H1 (cell line): ENCODE measurements at regions not wholly inside any gene's neighbourhood (a gene's known extent, or its start where the extent isn't known, plus 50 kb on each side); places are given as distances from the start of the nearest gene placed in this dataset.

Experiments used
- CTCF ChIA-PET: fragments of 300-600 bp; sonication (Branson Sonifier 250); formaldehyde crosslinking; loops from one replicate; lab custom pipeline; 2021; ENCODE audit not compliant: partially characterized antibody; lab: Charles Lee
- POLR2A ChIA-PET: fragments of 300-600 bp; sonication (Branson Sonifier 250); formaldehyde crosslinking; loops from one replicate; lab custom pipeline; 2021; ENCODE audit warnings: inconsistent platforms; ENCODE audit not compliant: partially characterized antibody; lab: Charles Lee
- DNase-seq, 2 experiments: peaks; one replicate each; pipeline versions ENCODE4 v3.0.0 to v3.0.0-alpha.2; 2010 to 2022; ENCODE audit warnings: low spot score in 2 of 2, low read depth in 1 of 2, mixed read lengths in 1 of 2
- FAIRE-seq: peaks from 2 replicates; lab custom pipeline; 2011; peaks lifted over from hg19 to GRCh38; lab: Jason Lieb, UNC
- H2AFZ ChIP-seq: 2 replicates; pipeline ENCODE4 v1.8.1; 2012; ENCODE audit warnings: low read length, inconsistent platforms
- H2AK5ac ChIP-seq: 2 replicates; pipeline ENCODE4 v1.6.1; 2013; ENCODE audit warnings: low read depth, low read length
- H2BK120ac ChIP-seq: replicated peaks from 2 replicates; pipeline ENCODE3; 2013; ENCODE audit warnings: low read depth, low read length, inconsistent platforms
- H2BK12ac ChIP-seq: 2 replicates; pipeline ENCODE4 v1.6.1; 2013; ENCODE audit warnings: low read depth, low read length
- H2BK15ac ChIP-seq: 2 replicates; pipeline ENCODE4 v1.6.1; 2013; ENCODE audit warnings: low read length
- H2BK20ac ChIP-seq: 2 replicates; pipeline ENCODE4 v1.6.1; 2013; ENCODE audit warnings: low read length
- H2BK5ac ChIP-seq: 2 replicates; pipeline ENCODE4 v1.6.1; 2013; ENCODE audit warnings: low read depth, low read length
- H3K14ac ChIP-seq: 2 replicates; pipeline ENCODE4 v1.6.1; 2013; ENCODE audit warnings: inconsistent platforms; ENCODE audit not compliant: insufficient read length
- H3K18ac ChIP-seq: 2 replicates; pipeline ENCODE4 v1.6.1; 2013; ENCODE audit warnings: low read length; ENCODE audit errors: extremely low read depth
- H3K23ac ChIP-seq: 2 replicates; pipeline ENCODE4 v1.6.1; 2013; ENCODE audit warnings: inconsistent platforms; ENCODE audit not compliant: insufficient read length
- H3K23me2 ChIP-seq: 2 replicates; pipeline ENCODE4 v1.6.1; 2013; ENCODE audit warnings: low read depth, low read length
- H3K27ac ChIP-seq: 2 replicates; pipeline ENCODE4 v1.6.1; 2011; ENCODE audit warnings: low read depth, low read length, inconsistent platforms
- H3K27me3 ChIP-seq, 4 experiments: replicated peaks in 1 of 4; 1 replicate in 1 of 4; 2 replicates in 3 of 4; pipeline versions ENCODE4 v1.6.1 to v1.8.1; 2011 to 2013; ENCODE audit warnings: low read length in 3 of 4, mild to moderate bottlenecking in 3 of 4, inconsistent platforms in 2 of 4, mixed read lengths in 2 of 4, moderate library complexity in 1 of 4; ENCODE audit not compliant: control insufficient read depth in 3 of 4, insufficient read depth in 3 of 4; ENCODE audit errors: extremely low read depth in 1 of 4
- H3K36me3 ChIP-seq, 4 experiments: 2 replicates each; pipeline versions ENCODE4 v1.6.1 to v1.8.1; 2011 to 2013; ENCODE audit warnings: mild to moderate bottlenecking in 4 of 4, low read length in 3 of 4, moderate library complexity in 2 of 4, control low read depth in 1 of 4, inconsistent platforms in 1 of 4; ENCODE audit not compliant: insufficient read depth in 4 of 4, control insufficient read depth in 2 of 4
- H3K4ac ChIP-seq: replicated peaks from 2 replicates; pipeline ENCODE3; 2013; ENCODE audit warnings: low read length, low read depth, mixed read lengths, inconsistent platforms; ENCODE audit not compliant: insufficient read length
- H3K4me1 ChIP-seq, 4 experiments: replicated peaks in 1 of 4; 1 replicate in 1 of 4; 2 replicates in 3 of 4; pipeline versions ENCODE4 v1.6.1 to v1.8.1; 2011 to 2013; ENCODE audit warnings: low read length in 3 of 4, inconsistent platforms in 2 of 4, mixed read lengths in 1 of 4; ENCODE audit not compliant: insufficient read depth in 4 of 4, control insufficient read depth in 3 of 4
- H3K4me2 ChIP-seq, 2 experiments: 2 replicates each; pipeline versions ENCODE4 v1.6.1 to v1.8.1; 2011 to 2013; ENCODE audit warnings: low read depth in 2 of 2, low read length in 2 of 2, control low read depth in 1 of 2, inconsistent platforms in 1 of 2, mild to moderate bottlenecking in 1 of 2; ENCODE audit not compliant: insufficient read depth in 1 of 2
- H3K4me3 ChIP-seq, 4 experiments: fragments of 200-600, 300-600 bp in 1 of 4; sonication (generic), shearing (Covaris generic), sonication (Bioruptor Twin) in 1 of 4; 2 replicates each; pipeline versions ENCODE4 v1.5.1 to v1.8.1; 2011 to 2016; ENCODE audit warnings: low read length in 4 of 4, low read depth in 3 of 4, control low read depth in 2 of 4, inconsistent platforms in 2 of 4, mild to moderate bottlenecking in 2 of 4, mixed read lengths in 1 of 4, moderate library complexity in 1 of 4; ENCODE audit not compliant: insufficient read depth in 2 of 4; ENCODE audit errors: extremely low read depth in 1 of 4
- H3K56ac ChIP-seq: replicated peaks from 2 replicates; pipeline ENCODE3; 2013; ENCODE audit warnings: low read depth, mild to moderate bottlenecking, mixed read lengths, low read length, inconsistent platforms; ENCODE audit not compliant: insufficient read length
- H3K79me1 ChIP-seq: 2 replicates; pipeline ENCODE4 v1.6.1; 2013; ENCODE audit warnings: low read depth, low read length, control low read depth
- H3K79me2 ChIP-seq, 2 experiments: 2 replicates each; pipeline versions ENCODE4 v1.6.1 to v1.8.1; 2012 to 2013; ENCODE audit warnings: low read length in 2 of 2, mild to moderate bottlenecking in 2 of 2, inconsistent platforms in 1 of 2; ENCODE audit not compliant: insufficient read depth in 2 of 2, control insufficient read depth in 1 of 2
- H3K9ac ChIP-seq, 4 experiments: replicated peaks in 1 of 4; 1 replicate in 1 of 4; 2 replicates in 3 of 4; pipeline versions ENCODE4 v1.6.1 to v1.8.1; 2011 to 2013; ENCODE audit warnings: low read depth in 3 of 4, low read length in 3 of 4, control low read depth in 2 of 4, mild to moderate bottlenecking in 2 of 4, moderate library complexity in 2 of 4, inconsistent platforms in 1 of 4; ENCODE audit errors: extremely low read depth in 1 of 4
- H3K9me3 ChIP-seq, 2 experiments: 2 replicates each; pipeline versions ENCODE4 v1.6.1 to v1.8.1; 2012 to 2013; ENCODE audit warnings: mild to moderate bottlenecking in 2 of 2, moderate library complexity in 2 of 2, control low read depth in 1 of 2, inconsistent platforms in 1 of 2, low read depth in 1 of 2, low read length in 1 of 2, mixed read lengths in 1 of 2; ENCODE audit not compliant: insufficient read depth in 2 of 2
- H4K20me1 ChIP-seq, 2 experiments: replicated peaks in 1 of 2; 2 replicates each; pipeline versions ENCODE3 to v1.8.1; 2011 to 2013; ENCODE audit warnings: inconsistent platforms in 2 of 2, low read length in 2 of 2, mild to moderate bottlenecking in 1 of 2; ENCODE audit not compliant: insufficient read depth in 2 of 2, control insufficient read depth in 1 of 2
- H4K5ac ChIP-seq: 2 replicates; pipeline ENCODE4 v1.6.1; 2013; ENCODE audit warnings: low read length, low read depth, mixed read lengths, inconsistent platforms; ENCODE audit not compliant: insufficient read length
- H4K8ac ChIP-seq: 2 replicates; pipeline ENCODE4 v1.8.0; 2013; ENCODE audit warnings: mild to moderate bottlenecking, moderate library complexity, low read length, inconsistent platforms; ENCODE audit not compliant: insufficient read depth; ENCODE audit errors: extremely low read depth
- H4K91ac ChIP-seq: replicated peaks from 2 replicates; pipeline ENCODE3; 2013; ENCODE audit warnings: low read length, mixed read lengths, inconsistent platforms; ENCODE audit not compliant: insufficient read length
- CBX5 ChIP-seq: fragments of 300-800, 300-1000 bp; sonication (generic); IDR thresholded peaks from 2 replicates; pipeline ENCODE4 v1.7.1; 2016; ENCODE audit warnings: antibody characterized with exemption, low read length, low read depth
- CTCF ChIP-seq, 3 experiments: IDR thresholded peaks; 1 replicate in 2 of 3; 2 replicates in 1 of 3; pipeline versions ENCODE4 v1.5.1 to v1.6.1; 2011; ENCODE audit warnings: low read length in 3 of 3, mild to moderate bottlenecking in 3 of 3, inconsistent platforms in 2 of 3, low read depth in 1 of 3, moderate library complexity in 1 of 3; ENCODE audit not compliant: insufficient read depth in 1 of 3; ENCODE audit errors: control extremely low read depth in 1 of 3
- EGR1 ChIP-seq: IDR thresholded peaks from 2 replicates; pipeline ENCODE4 v1.6.1; 2011; ENCODE audit warnings: low read depth, low read length, borderline replicate concordance
- JUND ChIP-seq: IDR thresholded peaks from 2 replicates; pipeline ENCODE4 v1.6.1; 2011; ENCODE audit warnings: mild to moderate bottlenecking, improper control_type of control experiment, low read length
- RAD21 ChIP-seq, 2 experiments: IDR thresholded peaks in 1 of 2; conservative IDR thresholded peaks in 1 of 2; 2 replicates each; pipeline ENCODE4 v1.6.1; 2011; ENCODE audit warnings: low read depth in 2 of 2, low read length in 2 of 2, improper control_type of control experiment in 1 of 2, inconsistent platforms in 1 of 2, mild to moderate bottlenecking in 1 of 2, moderate library complexity in 1 of 2
- RFX5 ChIP-seq: IDR thresholded peaks from 2 replicates; pipeline ENCODE4 v1.6.1; 2011; ENCODE audit warnings: low read depth, low read length, improper control_type of control experiment, borderline replicate concordance
- WGBS, 2 experiments: shearing (Covaris generic) in 1 of 2; methylation state at CpG; one replicate each; pipeline versions ENCODE4 v1.1.6 to v1.1.7; 2013 to 2015; ENCODE audit warnings: low lambda C conversion rate in 2 of 2, mixed read lengths in 2 of 2, inconsistent platforms in 1 of 2, low coverage in 1 of 2, missing lambda C conversion rate in 1 of 2; ENCODE audit not compliant: insufficient replicate concordance in 2 of 2, insufficient coverage in 1 of 2, insufficient read length in 1 of 2; ENCODE audit errors: extremely low coverage in 1 of 2, missing lambda C conversion rate in 1 of 2; 5-methylcytosine and 5-hydroxymethylcytosine counted together

GRCh38 chr20:56194042-56194441 is 54.5 kb upstream of the MC3R start:
- Histone ChIP-seq H2BK12ac (no peak overlapping the region), H4K5ac (no peak overlapping the region), H3K4me3 (no peak overlapping the region), H2AFZ (no peak overlapping the region), H3K23me2 (no peaks in the 10 kb centered on the region), H4K8ac (no peak overlapping the region), H3K4me1 (no peaks in the 10 kb centered on the region), H3K4ac (no peak overlapping the region), H3K56ac (no peak overlapping the region), H3K9ac (no peak overlapping the region), H4K91ac (no peak overlapping the region), H2BK120ac (no peak overlapping the region), H3K18ac (no peak overlapping the region), H3K79me1 (no peaks in the 10 kb centered on the region), H2BK15ac (no peak overlapping the region), H4K20me1 (no peaks in the 10 kb centered on the region), H3K27ac (no peak overlapping the region), H3K79me2 (no peaks in the 10 kb centered on the region), H3K27me3 (no peaks in the 10 kb centered on the region), H3K4me2 (no peak overlapping the region), H3K9me3 (peaks cover 57 to 79% of the 10 kb centered on the region in 2 experiments), H3K14ac (no peak overlapping the region), H3K36me3 (no peaks in the 10 kb centered on the region), H2AK5ac (no peak overlapping the region), H3K23ac (no peak overlapping the region), H2BK20ac (no peak overlapping the region), H2BK5ac (no peak overlapping the region)
- 53% methylated on average over 5 of the region's 5 CpGs; no CpG with 5 or more reads in 1 of the 2 experiments for WGBS, 2 experiments
- DNase-seq: no peak
- ChIA-PET POLR2A (no interaction called here), CTCF (no interaction called here)
- FAIRE-seq: no peak
- TF ChIP-seq EGR1: no peak
- TF ChIP-seq CBX5: no peak
- TF ChIP-seq RAD21 (IDR thresholded peaks at IDR 0.05 in 1 of 2, conservative IDR thresholded peaks at IDR 0.05 in 1 of 2; ENCODE audit: low read depth in 2 of 2, low read length in 2 of 2): no peak
- TF ChIP-seq JUND: no peak
- no peak for TF ChIP-seq CTCF (IDR thresholded peaks at IDR 0.05; ENCODE audit: control extremely low read depth in 1 of 3, insufficient read depth in 1 of 3, low read depth in 1 of 3, low read length in 3 of 3)
- TF ChIP-seq RFX5: no peak
